HFFc6 (cell line): ENCODE measurements at regions not wholly inside any gene's neighbourhood (a gene's known extent, or its start where the extent isn't known, plus 50 kb on each side); places are given as distances from the start of the nearest gene placed in this dataset.
"Not testable (repeated sequence)": the region's sequence is repeated elsewhere in the genome, so short reads cannot be mapped to it uniquely, and the experiment has no call there.

Experiments
- DNase-seq: peaks from one replicate; pipeline ENCODE4 v3.0.0-alpha.2; 2018
- H3K27ac Mint-ChIP-seq: 2 replicates; pipeline ENCODE4 v1.8.0; 2020; ENCODE audit warnings: mild to moderate bottlenecking, mixed read lengths
- H3K27me3 Mint-ChIP-seq: 2 replicates; pipeline ENCODE4 v1.8.0; 2021; ENCODE audit warnings: mild to moderate bottlenecking, moderate library complexity, mixed read lengths; ENCODE audit not compliant: insufficient read depth
- H3K36me3 Mint-ChIP-seq: 2 replicates; pipeline ENCODE4 v1.8.0; 2021; ENCODE audit warnings: low read depth, mixed read lengths
- H3K4me1 Mint-ChIP-seq: 2 replicates; pipeline ENCODE4 v1.8.0; 2020; ENCODE audit warnings: low read depth, mixed read lengths
- H3K4me3 Mint-ChIP-seq: 2 replicates; pipeline ENCODE4 v1.8.0; 2020; ENCODE audit warnings: mild to moderate bottlenecking, moderate library complexity, mixed read lengths
- H3K9me3 Mint-ChIP-seq: 2 replicates; pipeline ENCODE4 v1.8.0; 2020; ENCODE audit warnings: mild to moderate bottlenecking, mixed read lengths
- CTCF ChIP-seq: fragments of 200-600 bp; sonication (generic); IDR thresholded peaks from 2 replicates; pipeline ENCODE4 v1.5.0; 2021; ENCODE audit warnings: antibody characterized with exemption, mild to moderate bottlenecking

- H3K27ac Mint-ChIP-seq, H3K4me1 Mint-ChIP-seq, DNase-seq, H3K27me3 Mint-ChIP-seq, H3K4me3 Mint-ChIP-seq: not testable (repeated sequence)
- peaks cover 17% of the 10 kb centered on the region for H3K9me3 Mint-ChIP-seq
- H3K36me3 Mint-ChIP-seq, result peaks cover 33% of the 10 kb centered on the region
Observed at GRCh38 chr7:106713452-106713851, 52.5 kb upstream of the CCDC71L start.

GRCh38 chr7:106714590-106715442, 53.9 kb upstream of the CCDC71L start:
- not testable (repeated sequence) for H3K4me1 Mint-ChIP-seq, H3K27me3 Mint-ChIP-seq
- peaks cover 29% of the 10 kb centered on the region for H3K36me3 Mint-ChIP-seq
- H3K4me3 Mint-ChIP-seq, result peak overlapping the region; percentile 35; the same call in 1 of the 2 replicates
- DNase-seq, result peak; percentile 72
- peak overlapping the region; percentile 76 for H3K27ac Mint-ChIP-seq
- peaks cover 17% of the 10 kb centered on the region for H3K9me3 Mint-ChIP-seq

GRCh38 chr7:106715730-106716129, 54.8 kb upstream of the CCDC71L start:
- Mint-ChIP-seq H3K9me3 (peaks cover 15% of the 10 kb centered on the region), H3K27me3 (no peaks in the 10 kb centered on the region; the same call in 1 of the 2 replicates), H3K36me3 (peaks cover 30% of the 10 kb centered on the region), H3K4me1 (peaks cover 5% of the 10 kb centered on the region; the same call in 1 of the 2 replicates), H3K27ac (no peak overlapping the region), H3K4me3 (no peak overlapping the region)
- DNase-seq, result no peak
- no peak for TF ChIP-seq CTCF

- no peak for TF ChIP-seq CTCF
- Mint-ChIP-seq H3K27me3 (no peaks in the 10 kb centered on the region; the same call in 1 of the 2 replicates), H3K4me3 (no peak overlapping the region), H3K9me3 (peaks cover 4% of the 10 kb centered on the region), H3K4me1 (peaks cover 12% of the 10 kb centered on the region), H3K36me3 (peaks cover 30% of the 10 kb centered on the region), H3K27ac (no peak overlapping the region)
- DNase-seq, result peak; percentile 47
Observed at GRCh38 chr7:106717254-106717954, 56.4 kb upstream of the CCDC71L start.

- H3K4me3 Mint-ChIP-seq, result peak overlapping the region; percentile 26; the same call in 1 of the 2 replicates
- H3K36me3 Mint-ChIP-seq, result peaks cover 33% of the 10 kb centered on the region
- H3K27me3 Mint-ChIP-seq, result no peaks in the 10 kb centered on the region; the same call in 1 of the 2 replicates
- peak; percentile 99 for DNase-seq
- peaks cover 4% of the 10 kb centered on the region for H3K9me3 Mint-ChIP-seq
- no peak overlapping the region for H3K27ac Mint-ChIP-seq
- TF ChIP-seq CTCF, result no peak
- peaks cover 19% of the 10 kb centered on the region for H3K4me1 Mint-ChIP-seq
Observed at GRCh38 chr7:106717955-106718871, 57.3 kb upstream of the CCDC71L start.

GRCh38 chr7:106720641-106721040, 59.7 kb upstream of the CCDC71L start:
- peaks cover 34% of the 10 kb centered on the region for H3K4me1 Mint-ChIP-seq
- peaks cover 50% of the 10 kb centered on the region for H3K36me3 Mint-ChIP-seq
- no peak for DNase-seq
- H3K27me3 Mint-ChIP-seq, result no peaks in the 10 kb centered on the region; the same call in 1 of the 2 replicates
- peaks cover 4% of the 10 kb centered on the region for H3K9me3 Mint-ChIP-seq
- H3K4me3 Mint-ChIP-seq, result no peak overlapping the region
- TF ChIP-seq CTCF, result no peak
- H3K27ac Mint-ChIP-seq, result peak overlapping the region; percentile 7
